GOT3 (cell line): ENCODE measurements at regions not wholly inside any gene's neighbourhood (a gene's known extent, or its start where the extent isn't known, plus 50 kb on each side); places are given as distances from the start of the nearest gene placed in this dataset.
"Not testable (repeated sequence)": the region's sequence is repeated elsewhere in the genome, so short reads cannot be mapped to it uniquely, and the experiment has no call there.

Experiments
- DNase-seq: peaks from one replicate; lab custom pipeline; 2025; ENCODE audit warnings: mixed read lengths; lab: John Stamatoyannopoulos, UW

DNA sequence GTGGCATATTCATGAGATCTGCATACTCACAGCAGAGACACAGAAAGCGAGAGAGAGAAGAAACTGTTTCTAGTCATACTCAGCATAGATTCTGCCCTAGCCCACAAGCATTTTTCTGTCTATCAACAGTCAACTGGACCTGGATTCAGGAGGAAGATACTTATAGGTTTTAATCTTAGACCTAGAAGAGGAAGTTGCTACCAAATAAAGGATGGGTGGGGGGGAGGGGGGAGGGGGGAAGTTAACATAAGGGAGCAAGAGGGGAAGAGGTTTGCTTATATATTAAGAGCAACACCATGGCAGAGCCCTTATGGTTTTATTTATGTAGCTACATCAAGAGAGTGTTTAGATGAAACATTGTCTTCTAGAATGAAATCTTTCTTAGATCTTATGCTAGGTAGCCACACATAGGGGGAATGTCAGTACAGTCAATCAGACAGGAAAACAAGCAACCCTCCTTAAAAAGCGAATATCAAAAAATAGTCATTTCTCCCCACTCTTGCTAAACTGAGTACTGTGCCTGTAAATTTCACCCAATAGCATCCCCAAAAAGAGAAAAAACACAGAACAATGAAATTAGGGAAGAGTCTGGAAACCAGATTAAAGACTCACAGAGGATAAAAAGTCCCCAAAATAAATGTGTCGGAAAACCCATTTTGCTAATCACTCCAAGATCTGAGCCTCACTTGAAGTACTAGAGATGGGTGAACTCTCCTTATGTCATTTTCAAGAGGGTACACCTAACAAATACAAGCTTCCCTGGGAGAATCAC is 192.7 kb upstream of the NR4A3 start:
- no peak for DNase-seq

DNA sequence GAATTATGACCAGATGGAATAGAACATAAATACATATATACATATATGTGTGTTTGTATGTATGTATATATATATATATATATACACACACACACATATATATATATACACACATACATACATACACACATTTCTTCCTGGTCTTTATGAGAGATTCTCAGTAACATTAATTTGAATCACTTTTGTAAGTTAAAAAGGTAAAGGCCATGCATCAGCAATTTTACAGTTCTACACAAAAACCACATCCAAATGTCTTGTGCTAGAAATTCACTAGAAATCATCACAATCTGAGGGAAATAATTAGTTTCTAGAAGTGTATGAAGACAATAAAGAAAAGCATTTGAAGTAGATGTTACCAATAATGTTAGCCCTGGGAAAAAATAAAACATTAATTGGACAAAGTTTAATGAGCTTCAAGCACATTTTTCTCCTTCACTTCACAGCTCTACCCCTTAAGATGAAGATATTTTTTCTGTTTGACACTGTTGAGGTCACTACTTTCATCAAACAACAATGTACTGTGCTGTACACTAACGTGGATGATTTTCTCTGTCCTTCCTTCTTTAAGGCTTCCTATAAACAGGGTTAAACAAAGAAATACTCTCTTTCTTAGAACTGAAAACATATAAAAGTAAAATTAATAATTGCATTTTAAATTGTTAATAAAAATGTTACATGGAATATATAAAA is 189.2 kb upstream of the NR4A3 start:
- DNase-seq = no peak

GRCh38 chr9:99633265-99633664 is 188.4 kb upstream of the NR4A3 start:
- no peak for DNase-seq

DNA sequence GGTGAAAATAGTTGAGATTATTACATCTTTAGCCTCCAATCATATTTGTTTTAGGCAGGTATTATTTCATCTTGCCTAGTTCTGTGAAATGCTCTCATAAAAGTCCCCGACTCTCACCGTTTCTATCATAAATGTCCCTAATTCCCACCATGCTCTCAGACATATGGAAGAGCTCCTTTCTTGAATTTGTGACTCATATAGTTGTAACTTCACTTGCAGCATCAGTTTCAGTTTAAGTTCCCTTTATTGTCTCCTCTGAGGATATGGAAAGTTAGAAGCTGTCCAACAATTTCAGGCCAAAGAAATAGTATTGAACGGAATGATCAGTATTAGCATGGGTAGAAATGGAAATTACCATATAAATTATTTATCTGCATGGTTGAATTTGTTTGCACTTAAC is 187.5 kb upstream of the NR4A3 start:
- DNase-seq = no peak

DNA sequence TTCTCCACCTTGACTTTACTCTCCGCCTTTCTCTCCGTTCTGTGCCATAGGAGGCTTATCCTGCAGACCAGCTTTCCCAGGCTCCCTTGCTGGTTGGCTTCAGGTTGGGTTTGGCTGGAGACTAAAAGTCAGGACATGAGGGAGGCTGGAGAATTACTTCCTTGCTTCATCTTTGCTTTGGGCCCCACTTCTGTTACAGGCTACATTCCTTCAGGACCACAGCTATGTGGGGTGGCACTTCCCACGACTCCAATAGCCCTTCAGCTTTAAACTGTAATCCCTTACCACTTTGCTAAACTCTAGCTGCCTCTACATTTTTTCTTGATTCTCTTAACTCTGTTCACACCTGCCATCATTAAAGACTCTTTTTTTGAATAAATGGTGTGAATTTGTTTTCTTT is 186.7 kb upstream of the NR4A3 start:
- DNase-seq = no peak

DNA sequence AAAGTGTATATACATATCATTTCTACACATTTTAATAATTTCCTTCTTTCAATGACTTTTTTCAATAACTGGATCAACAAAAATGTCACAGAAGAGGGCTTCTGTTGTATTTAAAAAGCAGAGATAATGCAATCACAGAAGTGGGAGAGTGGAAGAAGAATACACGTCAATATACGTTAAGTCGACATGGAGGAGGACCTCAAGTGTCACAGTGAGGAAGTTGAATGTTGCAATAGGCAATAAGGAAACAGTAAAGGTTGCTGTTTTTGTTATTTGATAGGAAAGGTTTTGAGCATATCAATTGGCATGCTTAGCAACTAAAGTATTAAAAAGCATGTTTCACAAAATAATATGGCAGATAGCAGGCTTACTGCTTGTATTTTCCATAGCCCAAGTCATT is 184.0 kb upstream of the NR4A3 start:
- no peak for DNase-seq

DNA sequence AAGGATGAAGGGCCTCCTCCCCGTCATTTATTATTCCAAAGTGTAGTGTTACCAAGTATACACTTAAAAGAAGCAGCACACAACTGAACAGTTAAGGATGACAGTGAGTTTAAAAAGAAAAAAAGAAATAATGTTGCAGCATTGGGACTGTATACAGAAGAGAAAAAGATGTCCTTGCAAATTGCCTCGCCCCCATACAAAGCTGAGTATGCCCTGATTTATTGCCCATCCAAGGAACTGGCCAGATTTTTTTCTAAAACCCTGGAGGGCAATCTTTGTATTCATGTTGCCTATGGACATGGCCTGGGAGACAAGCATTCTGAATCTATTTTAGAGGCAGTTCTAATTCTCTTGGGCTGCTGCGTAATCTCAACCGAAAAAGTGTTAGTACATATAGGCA is 182.7 kb upstream of the NR4A3 start:
- DNase-seq = no peak

- DNase-seq = no peak
These were observed 174.1 kb upstream of the NR4A3 start for GRCh38 chr9:99647604-99648003.

- no peak for DNase-seq
These were observed 171.4 kb upstream of the NR4A3 start for GRCh38 chr9:99650187-99650874.

DNA sequence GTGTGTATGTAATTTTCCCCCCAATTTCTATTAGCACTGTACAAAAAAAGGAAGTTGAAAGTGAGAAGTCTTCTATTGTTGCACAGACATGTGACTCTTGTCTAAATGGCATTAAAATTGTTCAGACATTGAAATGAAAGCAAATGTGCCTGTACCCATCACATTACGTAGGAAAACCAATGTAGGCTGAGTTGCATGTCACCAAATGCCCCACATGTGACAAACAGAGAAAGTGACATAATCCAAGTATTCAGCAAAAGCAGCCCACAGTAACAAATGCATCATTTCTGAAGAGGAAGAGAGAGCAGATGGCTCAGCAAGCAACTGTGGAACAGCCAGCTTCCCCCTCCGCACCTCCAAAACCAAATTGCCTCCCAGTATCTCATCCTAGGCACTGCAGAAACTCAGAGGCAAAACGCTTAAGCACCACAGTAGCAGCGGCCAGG is 161.5 kb upstream of the NR4A3 start:
- DNase-seq = no peak

DNA sequence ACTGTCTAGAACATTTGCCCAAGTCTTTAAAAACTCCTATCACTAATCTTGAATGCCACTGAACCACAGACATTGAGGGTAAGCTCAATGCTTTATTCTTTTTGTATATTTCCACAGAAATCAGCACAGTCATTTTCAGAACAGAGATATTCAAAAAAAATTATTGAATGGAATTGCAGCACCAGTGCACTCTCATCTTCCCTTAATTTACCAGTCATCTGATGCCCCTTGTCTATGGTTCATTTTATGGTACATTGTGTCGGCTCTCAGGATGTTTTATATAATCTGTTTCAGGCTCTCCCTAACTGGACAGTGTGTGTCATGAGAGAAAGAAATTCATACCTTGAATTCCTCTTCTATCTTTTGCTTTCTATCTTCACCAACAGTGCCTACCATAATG is 158.4 kb upstream of the NR4A3 start:
- DNase-seq = no peak

GRCh38 chr9:99663856-99664255 is 157.8 kb upstream of the NR4A3 start:
- DNase-seq = no peak

DNA sequence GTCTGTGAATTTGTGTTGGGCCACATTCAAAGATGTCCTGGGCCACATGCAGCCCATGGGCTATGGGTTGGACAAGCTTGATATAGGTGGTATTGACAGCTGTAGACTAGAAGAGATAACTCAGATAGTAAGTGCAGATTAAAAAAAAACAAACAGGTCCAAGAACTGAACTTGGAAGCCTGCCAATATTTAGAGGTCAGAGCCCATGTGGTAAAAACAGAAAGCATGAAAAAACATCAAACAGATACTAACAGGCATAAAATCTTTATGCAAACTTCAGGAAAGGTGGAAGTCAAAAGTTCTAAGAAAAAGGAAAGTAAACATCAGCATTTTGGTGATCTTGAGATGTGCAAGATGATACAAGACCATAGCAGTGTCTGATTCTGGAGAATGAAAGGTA is 155.1 kb upstream of the NR4A3 start:
- no peak for DNase-seq

DNA sequence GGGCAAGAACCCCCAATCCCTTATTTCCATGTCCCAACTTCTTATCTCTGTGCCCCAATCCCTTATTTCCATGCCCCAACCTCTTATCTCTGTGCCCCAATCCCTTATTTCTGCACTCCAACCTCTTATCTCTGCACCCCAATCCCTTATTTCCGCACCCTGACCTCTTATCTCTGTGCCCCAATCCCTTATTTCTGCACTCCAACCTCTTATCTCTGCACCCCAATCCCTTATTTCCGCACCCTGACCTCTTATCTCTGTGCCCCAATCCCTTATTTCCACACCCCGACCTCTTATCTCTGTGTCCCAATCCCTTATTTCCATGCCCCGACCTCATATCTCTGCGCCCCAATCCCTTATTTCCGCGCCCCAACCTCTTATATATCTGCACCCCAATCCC is 150.8 kb upstream of the NR4A3 start:
- DNase-seq = not testable (repeated sequence)

- no peak for DNase-seq
These were observed 144.4 kb upstream of the NR4A3 start for GRCh38 chr9:99677281-99677680.

DNA sequence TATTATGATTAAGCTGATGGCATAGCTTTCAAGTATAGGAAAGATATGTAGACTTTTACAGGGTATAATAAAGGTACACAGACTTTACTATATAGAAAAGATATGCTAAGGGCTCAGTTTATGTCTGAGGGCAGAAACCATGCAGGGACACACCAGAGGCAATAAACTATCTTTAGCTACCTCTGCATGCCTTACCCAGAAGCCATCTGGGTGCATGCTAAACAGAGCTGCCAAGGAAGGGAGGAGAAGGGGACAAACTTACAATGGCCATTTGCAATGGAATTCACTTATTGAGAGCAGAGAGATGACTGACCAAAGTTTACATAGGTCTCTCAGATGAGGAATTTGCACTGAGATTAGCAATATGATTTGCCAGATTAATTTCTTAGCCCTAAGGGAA is 143.1 kb upstream of the NR4A3 start:
- DNase-seq = no peak

DNA sequence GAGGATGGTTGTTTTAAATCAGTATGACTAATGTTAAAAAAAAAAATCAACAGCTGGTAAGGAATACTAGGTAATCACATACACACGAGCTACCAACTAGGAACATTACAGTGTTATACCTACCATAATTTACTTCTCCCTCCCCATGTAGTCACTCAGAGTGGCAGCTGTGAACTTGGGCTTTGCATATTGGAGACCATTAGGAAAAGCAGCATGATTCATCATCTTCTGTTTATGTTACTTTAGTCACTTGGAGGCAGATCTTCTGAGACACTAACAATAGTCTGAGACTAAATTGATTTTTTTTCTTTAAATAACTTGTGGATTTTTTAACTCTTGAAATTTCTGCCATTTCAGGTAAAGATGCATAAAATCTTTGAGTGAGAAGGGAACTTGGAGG is 141.5 kb upstream of the NR4A3 start:
- DNase-seq = no peak

DNA sequence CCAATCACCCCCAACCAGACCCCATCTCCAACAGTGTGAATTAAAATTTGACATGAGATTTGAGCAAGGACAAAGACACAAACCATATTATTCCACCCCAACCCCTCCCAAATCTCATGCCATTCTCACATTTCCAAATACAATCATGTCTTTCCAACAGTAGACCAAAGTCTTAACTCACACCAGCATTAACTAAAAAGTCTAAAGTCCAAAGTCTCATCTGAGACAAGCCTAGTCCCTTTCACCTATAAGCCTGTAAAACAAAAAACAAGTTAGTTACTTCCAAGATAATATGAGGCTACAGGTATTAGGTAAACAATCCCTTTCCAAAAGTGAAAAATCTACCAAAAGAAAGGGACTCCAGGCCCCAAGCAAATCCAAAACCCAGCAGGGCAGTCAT is 140.6 kb upstream of the NR4A3 start:
- DNase-seq = no peak

DNA sequence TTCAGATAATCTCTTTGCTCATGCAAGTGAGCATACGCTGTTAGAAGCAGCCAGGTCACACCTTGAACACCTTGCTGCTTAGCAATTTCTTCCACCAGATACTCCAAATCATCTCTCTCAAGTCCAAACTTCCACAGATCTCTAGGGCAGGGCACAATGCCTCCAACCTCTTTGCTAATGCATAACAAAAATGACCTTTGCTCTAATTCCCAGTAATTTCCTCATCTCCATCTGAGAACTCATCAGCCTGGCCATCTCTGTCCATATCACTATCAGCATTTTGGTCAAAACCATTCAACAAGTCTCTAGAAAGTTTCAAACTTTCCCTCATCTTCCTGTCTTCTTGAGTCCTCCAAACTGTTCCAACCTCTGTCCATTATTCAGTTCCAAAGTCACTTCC is 139.3 kb upstream of the NR4A3 start:
- DNase-seq = no peak

- DNase-seq = no peak
These were observed 138.8 kb upstream of the NR4A3 start for GRCh38 chr9:99682870-99683269.

DNA sequence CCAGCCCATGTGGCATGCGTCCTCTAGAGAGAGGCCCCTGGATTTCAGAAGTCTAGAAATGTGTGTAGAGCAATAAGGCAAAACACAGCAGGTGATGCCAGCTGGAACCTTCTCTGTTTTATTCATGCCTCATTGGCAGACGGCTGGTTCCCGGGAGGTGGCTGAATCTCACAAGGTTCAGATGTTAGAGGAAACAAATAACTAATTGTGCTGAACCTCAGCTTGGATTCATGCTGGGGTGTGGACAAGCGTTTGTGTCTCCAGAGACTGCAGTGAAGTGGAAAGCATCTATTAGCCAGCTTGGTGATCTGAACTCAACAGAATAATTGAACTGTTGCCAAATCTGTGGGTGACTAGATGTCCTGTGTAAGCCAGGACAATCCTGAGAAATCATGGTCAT is 131.1 kb upstream of the NR4A3 start:
- DNase-seq = no peak

- no peak for DNase-seq
These were observed 127.8 kb upstream of the NR4A3 start for GRCh38 chr9:99693888-99694287.

DNA sequence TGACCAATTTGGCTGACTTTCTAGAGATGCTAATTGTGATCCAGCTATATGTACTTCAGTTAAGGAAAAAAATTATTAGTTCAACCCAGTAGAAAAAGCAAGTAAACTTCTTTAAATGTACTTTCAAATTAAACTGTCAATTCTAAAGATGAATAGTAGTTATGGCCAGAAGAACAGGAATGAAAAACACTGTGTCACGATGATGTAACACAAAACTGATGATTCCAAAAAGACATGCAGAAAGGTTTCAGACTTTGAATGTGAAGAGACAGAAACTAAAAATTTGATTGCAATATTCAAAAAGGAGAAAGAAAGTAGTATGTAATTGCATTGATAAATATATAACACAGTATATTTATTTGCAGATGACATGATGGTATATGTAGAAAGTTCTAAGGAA is 127.3 kb upstream of the NR4A3 start:
- DNase-seq = no peak
